ENCODE measurements at regions not wholly inside any gene's neighbourhood (a gene's known extent, or its start where the extent isn't known, plus 50 kb on each side); places are given as distances from the start of the nearest gene placed in this dataset.

DNA sequence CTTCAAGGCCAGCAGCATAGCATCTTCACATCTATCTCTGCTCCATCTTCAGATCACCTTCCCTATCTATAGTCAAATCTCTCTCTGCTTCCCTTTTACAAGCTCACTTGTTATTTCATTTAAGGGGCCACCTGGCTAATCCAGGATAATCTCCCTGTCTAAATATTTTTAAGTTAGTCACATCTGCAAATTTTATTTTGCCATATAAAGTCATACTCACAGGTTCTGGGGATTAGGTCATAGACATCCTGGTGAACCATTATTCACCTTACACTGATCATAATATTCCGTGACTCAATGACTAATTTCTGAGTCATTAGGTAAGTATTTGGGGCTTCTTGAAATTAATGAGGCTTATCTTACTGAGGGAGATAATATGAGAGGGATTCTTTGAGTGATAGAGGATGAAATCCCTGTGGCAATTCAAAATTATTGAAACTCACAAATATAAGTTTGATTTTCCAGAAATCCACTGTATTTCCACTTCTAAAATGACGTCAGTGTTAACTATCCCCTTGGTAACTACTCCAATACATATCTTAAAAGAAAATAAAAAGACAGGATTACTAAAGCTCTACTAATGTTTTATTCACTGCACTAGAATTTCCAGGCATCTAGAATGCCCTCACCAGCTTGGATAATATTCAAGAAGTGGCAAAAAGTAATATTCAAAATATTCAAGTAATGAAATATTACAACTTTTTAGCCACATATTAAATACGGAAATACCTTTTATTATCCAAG is 93.7 kb upstream of the RBMS3 start:
- no peak for DNase-seq

DNA sequence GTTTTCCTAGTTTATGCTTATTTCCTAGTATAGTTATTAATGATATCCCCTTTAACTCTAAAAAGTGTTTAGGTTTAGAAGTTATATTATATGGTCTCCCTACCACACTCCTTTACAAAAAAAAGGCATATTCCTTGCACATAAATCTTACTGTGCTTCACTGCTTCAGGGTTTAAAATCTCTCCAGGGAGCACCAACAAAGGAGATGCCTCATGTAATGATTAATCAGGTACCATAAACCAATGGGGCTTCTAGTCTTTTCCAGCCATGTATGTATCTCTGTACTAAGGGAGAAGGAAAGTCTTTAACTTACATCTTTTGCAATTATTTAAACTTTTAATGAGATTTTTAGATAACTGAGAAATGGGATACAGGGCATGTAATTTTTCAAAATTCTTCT is 91.5 kb upstream of the RBMS3 start:
- DNase-seq = no peak

DNA sequence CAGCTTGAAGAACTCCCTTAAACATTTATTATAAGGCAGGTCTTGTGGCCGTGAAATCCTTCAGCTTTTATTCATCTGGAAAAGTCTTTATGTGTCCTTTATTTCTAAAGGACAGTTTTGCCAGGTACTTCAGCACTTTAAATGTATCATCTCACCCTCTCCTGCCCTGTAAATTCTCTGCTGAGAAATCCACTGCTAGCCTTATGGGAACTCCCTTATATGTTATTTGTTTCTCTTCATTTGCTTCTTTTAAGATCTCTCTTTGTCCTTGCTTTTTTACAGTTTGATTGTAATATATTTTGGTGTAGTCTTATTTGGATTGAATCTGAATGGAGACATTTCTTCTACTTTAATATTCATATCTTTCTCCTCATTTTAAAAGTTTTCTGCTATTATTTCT is 86.7 kb upstream of the RBMS3 start:
- no peak for DNase-seq

DNA sequence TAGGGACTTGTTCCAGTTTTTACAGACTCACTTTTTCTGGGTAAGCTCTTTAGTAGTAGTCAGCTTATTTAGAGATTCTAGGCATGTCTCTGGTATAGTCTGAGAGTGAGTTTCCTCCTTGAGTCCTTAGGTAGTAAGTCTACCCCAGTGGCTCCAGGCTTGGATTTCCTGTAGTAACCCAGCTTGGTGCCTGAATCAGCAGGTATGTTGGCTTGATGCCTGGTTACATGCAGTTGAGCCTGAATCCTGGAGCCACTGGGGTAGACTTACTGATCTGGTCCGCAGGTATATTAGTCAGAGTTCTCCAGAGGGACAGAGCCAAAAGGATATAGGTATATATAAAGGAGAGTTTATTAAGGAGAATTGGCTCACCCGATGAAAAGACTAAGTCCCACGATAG is 85.8 kb upstream of the RBMS3 start:
- DNase-seq = no peak

DNA sequence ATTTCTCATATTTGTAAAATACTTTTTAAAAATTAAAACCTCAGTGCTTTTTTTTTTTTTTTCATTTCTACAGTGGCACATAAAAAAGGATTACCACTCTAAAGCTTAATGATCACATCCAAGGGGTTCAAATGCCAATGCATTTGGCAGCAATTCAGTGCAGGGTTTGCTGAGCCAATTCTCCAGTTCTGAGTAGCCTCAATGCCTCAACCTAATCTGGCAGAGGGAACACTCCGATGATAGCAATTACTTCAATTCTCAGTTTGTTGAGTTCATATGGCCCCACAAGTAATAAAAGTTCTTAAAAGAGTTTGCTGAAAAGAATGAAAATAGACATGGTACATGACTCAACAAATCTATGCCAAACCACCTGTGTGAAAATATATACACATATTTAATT is 79.3 kb upstream of the RBMS3 start:
- DNase-seq = peak; percentile 10

DNA sequence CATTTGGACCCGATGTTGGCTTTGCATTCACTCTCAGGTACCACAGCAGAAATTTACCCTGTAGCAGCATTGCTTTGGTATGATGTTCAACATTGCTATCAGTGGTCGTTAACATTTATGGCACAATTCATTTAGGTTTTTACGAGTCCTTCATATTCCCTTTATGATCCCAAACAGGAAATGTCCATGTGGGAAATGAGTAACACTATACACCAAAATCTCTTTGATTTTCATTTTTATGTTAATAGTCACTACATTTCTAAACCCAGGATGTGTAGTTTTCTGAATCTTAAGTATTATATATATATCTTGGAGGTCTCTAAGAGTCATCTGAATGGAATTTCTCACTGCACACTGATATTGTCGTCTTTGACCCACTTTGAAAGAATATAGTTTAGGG is 78.5 kb upstream of the RBMS3 start:
- DNase-seq = no peak

DNA sequence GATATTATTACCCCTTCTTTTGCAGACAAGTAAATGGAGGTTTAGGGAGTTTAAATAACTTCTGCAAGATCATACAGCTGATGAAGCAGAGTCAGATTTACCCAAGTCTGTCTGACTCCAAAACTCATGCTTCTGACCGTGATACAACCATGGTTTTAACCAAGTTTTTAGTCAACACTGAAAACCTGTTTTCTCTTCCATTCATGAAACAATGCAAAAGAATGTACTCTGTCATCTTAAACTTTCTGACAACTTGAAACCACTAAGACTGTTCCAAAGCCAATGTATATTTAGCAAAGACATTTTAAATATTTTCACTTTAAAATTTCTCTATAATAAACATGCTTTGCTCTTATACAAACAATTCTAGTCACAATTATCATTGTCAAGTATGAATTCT is 77.0 kb upstream of the RBMS3 start:
- peak; percentile 31 for DNase-seq

DNA sequence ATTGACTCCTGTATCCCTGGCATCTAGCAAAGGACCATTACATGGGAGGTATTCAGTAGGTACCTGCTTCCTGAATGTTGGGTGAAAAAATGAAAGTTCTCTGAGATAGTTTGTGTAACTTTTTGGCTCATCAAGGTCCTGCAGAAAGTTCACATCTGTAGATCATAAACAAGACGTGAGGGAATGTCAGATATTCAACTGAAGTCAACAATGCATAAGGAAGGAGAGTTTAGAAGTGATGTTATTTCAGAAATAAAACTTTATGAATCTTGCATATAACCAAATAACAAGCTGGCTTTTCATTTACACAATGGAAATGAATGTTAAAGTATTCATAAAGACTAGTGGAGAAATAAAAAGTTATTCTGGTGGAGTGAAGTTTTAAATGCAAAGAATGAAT is 73.4 kb upstream of the RBMS3 start:
- no peak for DNase-seq

DNA sequence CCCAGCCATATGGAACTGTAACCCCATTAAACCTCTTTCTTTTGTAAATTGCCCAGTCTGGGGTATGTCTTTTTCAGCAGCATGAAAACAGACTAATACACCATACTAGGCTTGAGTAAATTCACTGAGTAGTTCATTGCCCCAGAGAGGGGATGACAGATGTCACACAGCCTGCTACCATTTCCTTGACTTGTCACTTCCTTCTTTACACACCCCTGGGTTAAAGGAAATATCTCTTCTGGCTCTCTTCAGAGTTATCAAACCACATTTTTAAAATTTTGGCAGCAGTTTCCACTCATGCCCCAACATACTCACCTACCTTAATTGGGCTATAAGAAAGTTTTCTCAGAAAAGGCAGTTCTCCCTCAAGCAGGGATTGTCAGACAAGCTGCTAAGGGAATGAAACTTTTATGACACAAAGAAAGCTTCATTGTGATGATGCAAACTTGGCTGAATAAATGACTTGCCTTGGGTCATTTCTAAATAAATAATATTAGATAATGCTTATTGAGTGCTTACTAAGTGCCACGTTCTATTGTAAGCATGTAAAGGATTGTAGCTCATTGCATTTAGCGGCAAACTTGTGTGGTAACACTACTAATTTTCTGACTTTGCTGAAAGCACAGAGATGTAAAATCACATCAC is 68.0 kb upstream of the RBMS3 start:
- DNase-seq = no peak

DNA sequence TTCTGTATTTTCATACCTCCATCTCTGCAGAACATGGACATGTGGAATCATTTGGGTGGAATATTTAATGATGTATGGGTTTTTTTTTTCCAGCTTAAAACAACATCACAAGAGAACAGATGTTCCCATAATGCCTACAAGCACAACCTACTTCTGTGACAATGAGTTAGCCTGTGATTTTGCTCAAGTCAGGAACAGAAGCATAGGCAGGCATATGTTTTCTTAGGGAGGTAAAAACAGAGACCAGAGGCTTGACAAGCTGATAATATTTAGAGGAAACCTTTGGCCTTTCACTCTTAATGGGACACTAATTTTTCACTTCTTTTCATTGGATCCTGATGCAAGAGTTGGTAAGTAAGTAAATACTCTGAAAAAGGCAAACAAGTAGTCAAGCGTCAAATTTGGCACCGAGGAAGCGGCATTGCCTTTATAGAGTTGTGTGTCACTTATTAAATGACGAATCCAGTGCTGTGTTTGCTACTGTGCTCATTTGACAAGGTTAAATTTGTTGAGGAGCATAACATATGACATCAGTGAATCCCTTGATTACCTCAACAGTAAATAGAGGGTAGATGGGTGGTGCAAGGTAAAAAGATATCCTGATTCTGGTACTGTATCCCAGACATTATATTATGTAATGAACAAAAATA is 66.7 kb upstream of the RBMS3 start:
- DNase-seq = no peak

DNA sequence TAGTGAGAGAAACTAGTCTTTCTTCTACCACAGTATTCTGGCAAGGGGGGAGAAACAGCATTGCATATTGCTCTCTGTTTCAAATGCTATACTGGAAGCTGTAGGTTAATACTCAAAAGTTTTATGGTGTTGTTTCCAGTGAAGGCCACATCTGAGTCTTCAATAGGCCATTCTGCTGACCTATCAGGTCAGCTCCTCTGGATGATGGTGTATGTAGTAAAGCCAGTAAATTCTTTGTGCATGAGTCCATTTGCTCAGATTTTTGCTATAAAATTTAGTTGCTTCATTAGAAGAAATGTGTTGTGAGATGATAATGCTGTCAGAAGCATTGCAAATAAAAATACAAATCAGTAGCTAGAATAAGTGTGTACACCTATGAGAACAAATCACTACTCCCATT is 64.9 kb upstream of the RBMS3 start:
- no peak for DNase-seq

DNA sequence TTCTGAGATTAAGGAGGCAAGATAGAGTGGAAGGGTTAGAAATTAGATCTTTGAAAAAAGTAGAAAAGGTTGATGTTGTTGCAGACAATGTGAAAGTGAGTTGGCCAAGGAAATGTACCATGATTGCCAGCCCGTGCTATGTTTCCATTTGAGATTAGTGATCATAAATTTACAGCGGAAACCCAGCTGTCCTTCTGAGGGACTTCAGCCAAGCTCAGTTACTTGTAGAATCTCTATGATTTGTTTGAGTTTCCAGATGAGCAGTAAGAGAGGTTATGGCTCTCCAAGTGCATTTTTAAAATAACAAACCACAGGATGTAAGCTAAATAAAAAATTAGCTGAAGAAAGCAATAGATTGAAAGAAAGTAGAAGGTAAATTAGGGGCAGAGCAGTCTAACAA is 54.2 kb upstream of the RBMS3 start:
- DNase-seq = peak; percentile 79

DNA sequence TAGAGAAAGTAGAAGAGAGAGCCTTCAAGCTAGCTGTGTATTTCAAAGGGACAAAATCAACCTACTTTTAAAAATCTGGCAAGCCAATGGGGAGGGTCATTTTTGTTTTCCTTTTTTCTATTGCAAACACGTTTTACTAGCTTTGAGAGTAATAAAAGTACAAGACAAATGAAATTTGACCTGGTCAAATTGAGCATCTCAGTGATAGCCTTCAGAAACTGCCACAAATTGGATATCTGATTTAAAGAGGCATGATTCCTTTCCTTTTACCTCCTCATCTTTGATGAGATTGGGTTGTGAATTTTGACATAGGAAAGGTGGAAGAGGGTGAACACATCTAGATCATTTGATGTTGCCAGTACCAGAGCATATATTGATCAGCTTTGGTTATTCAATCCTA is 53.6 kb upstream of the RBMS3 start:
- DNase-seq = no peak
